ENCODE measurements at regions not wholly inside any gene's neighbourhood (a gene's known extent, or its start where the extent isn't known, plus 50 kb on each side); places are given as distances from the start of the nearest gene placed in this dataset.

- TF ChIP-seq CTCF (IDR thresholded peaks at IDR 0.05) (no peak), POLR2A (IDR thresholded peaks at IDR 0.05) (no peak)
Observed at GRCh38 chr14:106230071-106230470, 703.7 kb downstream of the TMEM121 start.

Data from heart left ventricle (tissue), 13 donors.